GM12878 (cell line): ENCODE measurements at regions not wholly inside any gene's neighbourhood (a gene's known extent, or its start where the extent isn't known, plus 50 kb on each side); places are given as distances from the start of the nearest gene placed in this dataset.

Experiments
- CBX3 ChIP-seq: fragments of 200-600 bp; sonication (generic); IDR thresholded peaks from 2 replicates; pipeline ENCODE4 v1.6.1; 2016; ENCODE audit warnings: low read depth, borderline replicate concordance
- EZH2 ChIP-seq: IDR thresholded peaks from 2 replicates; pipeline ENCODE4 v1.6.1; 2012; ENCODE audit warnings: low read depth, mild to moderate bottlenecking, control low read depth, inconsistent platforms, low read length, borderline replicate concordance; ENCODE audit not compliant: control insufficient read depth

DNA sequence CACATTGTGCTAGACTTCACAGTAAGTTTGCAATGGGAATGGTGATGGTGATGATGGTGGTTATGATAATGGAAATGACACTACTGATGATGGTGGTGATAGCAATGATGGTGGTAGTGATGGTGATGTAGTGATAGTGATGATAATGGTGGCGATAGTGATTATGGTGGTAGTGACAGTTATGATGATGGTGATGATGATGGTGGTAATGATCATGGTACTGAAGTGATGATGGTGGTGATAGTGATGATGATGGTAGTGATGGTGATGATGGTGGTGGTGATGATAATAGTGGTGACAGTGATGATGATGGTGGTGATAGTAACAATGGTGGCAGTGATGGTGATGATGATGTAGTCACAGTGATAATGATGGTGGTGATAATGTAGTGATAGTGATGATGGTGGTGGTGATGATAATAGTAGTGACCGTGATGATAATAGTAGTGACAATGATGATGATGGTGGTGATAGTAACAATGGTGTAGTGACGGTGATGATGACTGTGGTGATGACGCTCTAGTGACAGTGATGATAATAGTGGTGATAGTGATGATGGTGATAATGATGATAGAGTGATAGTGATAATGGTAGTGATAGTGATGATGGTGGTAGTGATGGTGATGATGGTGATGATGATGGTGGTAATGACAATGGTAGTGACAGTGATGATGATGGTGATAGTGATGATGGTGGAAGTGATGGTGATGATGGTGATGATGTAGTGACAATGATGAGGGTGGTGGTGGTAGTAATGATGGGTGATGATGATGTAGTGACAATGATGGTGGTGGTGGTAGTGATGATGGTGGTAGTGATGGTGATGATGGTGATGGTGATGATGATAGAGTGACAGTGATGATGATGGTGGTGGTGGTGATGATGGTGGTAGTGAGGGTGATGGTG is 222.9 kb upstream of the PWP1 start:
- no peak for TF ChIP-seq EZH2
- TF ChIP-seq CBX3, result no peak
